A673 (cell line): ENCODE measurements at regions not wholly inside any gene's neighbourhood (a gene's known extent, or its start where the extent isn't known, plus 50 kb on each side); places are given as distances from the start of the nearest gene placed in this dataset.

Experiments used
- BruUV-seq: library from RNA; stranded (reverse); fragments of 400-500 nt; replicated peaks from 2 replicates; lab custom pipeline; 2021; lab: Mats Ljungman, UMichigan
- CTCF ChIA-PET: fragments of 300-600 bp; sonication (Branson Sonifier 250); formaldehyde crosslinking; loops from one replicate; lab custom pipeline; 2022; ENCODE audit warnings: antibody characterized with exemption; lab: Charles Lee
- POLR2A ChIA-PET: fragments of 300-600 bp; sonication (Branson Sonifier 250); formaldehyde crosslinking; loops from one replicate; lab custom pipeline; 2022; ENCODE audit warnings: antibody characterized with exemption; ENCODE audit not compliant: low non-redundant PET; lab: Charles Lee
- DNase-seq: peaks from one replicate; pipeline ENCODE4 v3.0.0-alpha.2; 2015; ENCODE audit warnings: low spot score
- H3K27ac ChIP-seq: fragments of 200-600 bp; sonication (generic); 2 replicates; pipeline ENCODE4 v1.5.1; 2016; ENCODE audit warnings: mixed run types, low read depth, mild to moderate bottlenecking, mixed read lengths, antibody characterized with exemption, low read length; ENCODE audit not compliant: poor library complexity, severe bottlenecking
- H3K27me3 ChIP-seq: fragments of 200-600 bp; sonication (generic); replicated peaks from 2 replicates; pipeline ENCODE4 v1.6.1; 2017; ENCODE audit warnings: mixed run types, low read depth, mild to moderate bottlenecking, mixed read lengths, antibody characterized with exemption, low read length; ENCODE audit not compliant: insufficient read depth, poor library complexity
- H3K36me3 ChIP-seq: fragments of 200-600 bp; sonication (generic); 2 replicates; pipeline ENCODE4 v1.6.1; 2016; ENCODE audit warnings: mixed run types, mild to moderate bottlenecking, mixed read lengths, antibody characterized with exemption, low read length; ENCODE audit not compliant: insufficient read depth, poor library complexity, severe bottlenecking
- H3K4me1 ChIP-seq: fragments of 200-600 bp; sonication (generic); 2 replicates; pipeline ENCODE4 v1.6.1; 2017; ENCODE audit warnings: mixed run types, mild to moderate bottlenecking, mixed read lengths, antibody characterized with exemption, low read length; ENCODE audit not compliant: insufficient read depth, poor library complexity, severe bottlenecking
- H3K4me3 ChIP-seq: fragments of 200-600 bp; sonication (generic); 2 replicates; pipeline ENCODE4 v1.5.1; 2016; ENCODE audit warnings: low read depth, mixed run types, mild to moderate bottlenecking, mixed read lengths, low read length; ENCODE audit not compliant: poor library complexity, severe bottlenecking
- H3K9me3 ChIP-seq: fragments of 200-600 bp; sonication (generic); 2 replicates; pipeline ENCODE4 v1.6.1; 2016; ENCODE audit warnings: mixed run types, low read depth, mild to moderate bottlenecking, mixed read lengths, antibody characterized with exemption, low read length; ENCODE audit not compliant: poor library complexity, severe bottlenecking
- EZH2 ChIP-seq: fragments of 200-600 bp; sonication (generic); IDR thresholded peaks from 2 replicates; pipeline ENCODE4 v1.6.1; 2017; ENCODE audit warnings: borderline replicate concordance, low read depth, mild to moderate bottlenecking, mixed read lengths, antibody characterized with exemption, low read length; ENCODE audit not compliant: poor library complexity, severe bottlenecking
- intact Hi-C: fragments of 100-400 bp; cut with micrococcal nuclease; formaldehyde crosslinking; loops from one replicate; pipeline ENCODE4 v1.10.0; 2022; ENCODE audit not compliant: unreplicated experiment
- TF ChIP-seq, protein P1 (sequence below): fragments of 300-800, 200-600 bp; sonication (generic); conservative IDR thresholded peaks from 2 replicates; pipeline ENCODE4 v1.5.1; 2017; ENCODE audit warnings: low read depth, mild to moderate bottlenecking, antibody characterized with exemption, low read length, moderate library complexity, mixed read lengths

DNA sequence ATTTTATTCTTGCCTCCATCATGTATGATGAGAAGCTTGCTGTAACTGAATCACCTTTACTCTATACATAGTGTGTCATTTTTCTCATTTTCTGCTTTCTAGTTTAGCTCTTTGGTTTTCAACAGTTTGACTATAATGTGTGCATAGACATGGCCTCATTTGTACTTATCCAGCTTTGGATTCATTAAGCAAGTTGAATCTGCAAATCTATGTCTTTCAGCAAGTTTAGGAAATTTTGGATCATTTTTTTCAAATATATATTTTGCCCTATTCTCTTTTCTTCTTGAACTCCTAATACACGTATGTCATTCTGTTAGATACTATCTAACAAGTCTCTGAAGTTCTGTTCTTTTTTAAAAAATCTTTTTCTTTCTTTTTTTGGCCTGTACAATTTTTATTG lies 57.8 kb downstream of the PRLHR start:
- intact Hi-C loops: no loop called here
- no peaks in the 10 kb centered on the region for H3K9me3 ChIP-seq
- DNase-seq: no peak
- no peak overlapping the region for H3K4me3 ChIP-seq
- BruUV-seq: no TSS peak
- H3K36me3 ChIP-seq: no peaks in the 10 kb centered on the region
- ChIA-PET POLR2A (no interaction called here), CTCF (no interaction called here)
- no peak for TF ChIP-seq EZH2
- TF ChIP-seq, protein P1, sequence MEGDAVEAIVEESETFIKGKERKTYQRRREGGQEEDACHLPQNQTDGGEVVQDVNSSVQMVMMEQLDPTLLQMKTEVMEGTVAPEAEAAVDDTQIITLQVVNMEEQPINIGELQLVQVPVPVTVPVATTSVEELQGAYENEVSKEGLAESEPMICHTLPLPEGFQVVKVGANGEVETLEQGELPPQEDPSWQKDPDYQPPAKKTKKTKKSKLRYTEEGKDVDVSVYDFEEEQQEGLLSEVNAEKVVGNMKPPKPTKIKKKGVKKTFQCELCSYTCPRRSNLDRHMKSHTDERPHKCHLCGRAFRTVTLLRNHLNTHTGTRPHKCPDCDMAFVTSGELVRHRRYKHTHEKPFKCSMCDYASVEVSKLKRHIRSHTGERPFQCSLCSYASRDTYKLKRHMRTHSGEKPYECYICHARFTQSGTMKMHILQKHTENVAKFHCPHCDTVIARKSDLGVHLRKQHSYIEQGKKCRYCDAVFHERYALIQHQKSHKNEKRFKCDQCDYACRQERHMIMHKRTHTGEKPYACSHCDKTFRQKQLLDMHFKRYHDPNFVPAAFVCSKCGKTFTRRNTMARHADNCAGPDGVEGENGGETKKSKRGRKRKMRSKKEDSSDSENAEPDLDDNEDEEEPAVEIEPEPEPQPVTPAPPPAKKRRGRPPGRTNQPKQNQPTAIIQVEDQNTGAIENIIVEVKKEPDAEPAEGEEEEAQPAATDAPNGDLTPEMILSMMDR: no peak
- H3K4me1 ChIP-seq: no peaks in the 10 kb centered on the region
- H3K27ac ChIP-seq: no peak overlapping the region
- H3K27me3 ChIP-seq: peaks cover 6% of the 10 kb centered on the region

DNA sequence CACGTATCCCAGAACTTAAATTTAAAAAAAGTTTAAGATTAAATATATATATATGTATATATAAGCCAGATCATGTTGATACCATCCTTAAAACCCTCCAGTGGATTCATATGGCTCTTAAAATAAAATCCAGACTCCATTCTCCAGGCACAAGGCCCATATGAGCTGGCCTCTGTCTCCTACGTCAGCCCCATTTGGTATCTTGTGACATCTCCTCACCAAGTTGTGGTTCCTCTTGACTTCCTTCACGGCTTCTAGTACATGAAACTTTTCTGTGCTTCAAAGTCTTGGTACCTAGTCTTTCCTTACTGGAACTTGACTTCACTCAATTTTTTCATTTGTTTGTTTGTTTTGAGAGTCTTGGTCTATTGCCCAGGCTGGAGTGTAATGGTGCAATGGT lies 61.3 kb downstream of the PRLHR start:
- intact Hi-C loops: no loop called here
- no peak for DNase-seq
- CTCF ChIA-PET: no interaction called here

DNA sequence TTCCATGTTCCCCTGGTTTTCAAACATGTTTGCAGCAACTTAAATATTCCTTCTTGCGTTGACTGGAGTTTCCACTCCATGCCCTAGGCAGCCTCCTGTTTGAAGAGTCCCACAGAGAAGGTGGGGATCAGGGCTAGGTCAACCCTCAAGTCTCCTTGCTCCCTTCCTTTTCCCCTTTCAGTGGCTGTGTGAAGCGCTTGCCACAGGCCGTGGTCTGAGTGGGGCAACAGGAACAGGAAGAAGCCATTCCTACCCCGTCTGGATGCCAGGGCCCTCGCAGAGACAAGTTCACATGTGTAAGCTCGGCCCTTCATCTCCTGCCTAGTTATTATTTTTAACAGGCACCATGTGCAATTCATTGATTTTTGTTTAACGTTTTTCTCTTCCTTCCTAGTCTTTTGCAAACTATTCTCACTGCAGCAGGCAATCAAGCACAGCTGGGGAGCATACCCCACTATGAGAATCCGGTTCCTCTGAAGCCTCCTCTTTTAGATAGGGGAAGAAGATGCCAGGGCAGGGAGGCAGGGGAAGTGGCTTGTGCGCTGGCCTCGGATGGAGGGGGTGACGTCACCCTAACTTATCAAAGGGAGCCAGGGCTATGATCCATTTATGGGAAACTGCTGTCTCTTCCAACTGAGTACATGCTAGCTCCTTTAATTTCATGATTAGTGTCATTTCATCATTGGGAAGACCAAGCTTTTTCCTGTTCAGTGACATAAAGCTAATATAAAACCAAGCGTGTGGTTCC lies 64.2 kb downstream of the PRLHR start:
- intact Hi-C loops: no loop called here
- Histone ChIP-seq H3K4me1 (no peaks in the 10 kb centered on the region), H3K4me3 (no peak overlapping the region), H3K27me3 (no peaks in the 10 kb centered on the region), H3K9me3 (no peaks in the 10 kb centered on the region), H3K36me3 (no peaks in the 10 kb centered on the region), H3K27ac (no peak overlapping the region)
- CTCF ChIA-PET: interaction anchor here (0.7 kb wide), 1 partner anchor 58 kb away, joined by 3 read pairs; no protein-coding TSS in a partner anchor
- no TSS peak for BruUV-seq
- TF ChIP-seq, protein P1: no peak
- no peak for TF ChIP-seq EZH2
- no peak for DNase-seq
- POLR2A ChIA-PET: no interaction called here

More for the DNA sequence above, 61.3 kb downstream of the PRLHR start:
- no peak overlapping the region for H3K27ac ChIP-seq
- TF ChIP-seq, protein P1: no peak
- H3K9me3 ChIP-seq: no peaks in the 10 kb centered on the region
- H3K36me3 ChIP-seq: no peaks in the 10 kb centered on the region
- peaks cover 6% of the 10 kb centered on the region for H3K27me3 ChIP-seq
- no TSS peak for BruUV-seq
- no peaks in the 10 kb centered on the region for H3K4me1 ChIP-seq
- H3K4me3 ChIP-seq: no peak overlapping the region
- POLR2A ChIA-PET: no interaction called here
